H9 (cell line): ENCODE measurements at regions not wholly inside any gene's neighbourhood (a gene's known extent, or its start where the extent isn't known, plus 50 kb on each side); places are given as distances from the start of the nearest gene placed in this dataset.

Experiments
- DNase-seq: peaks from one replicate; pipeline ENCODE4 v3.0.0-alpha.2; 2017
- H2AFZ ChIP-seq: one replicate; pipeline ENCODE4 v1.6.1; 2013; ENCODE audit warnings: mild to moderate bottlenecking, low read length, control low read depth, moderate library complexity
- H2AK5ac ChIP-seq: 2 replicates; pipeline ENCODE4 v1.6.1; 2013; ENCODE audit warnings: low read length, control low read depth, mixed read lengths; ENCODE audit not compliant: insufficient read length
- H2BK120ac ChIP-seq: one replicate; pipeline ENCODE4 v1.6.1; 2013; ENCODE audit warnings: low read depth, mild to moderate bottlenecking, low read length, control low read depth, inconsistent platforms; ENCODE audit not compliant: poor library complexity, severe bottlenecking
- H2BK12ac ChIP-seq: 2 replicates; pipeline ENCODE4 v1.6.1; 2013; ENCODE audit warnings: low read length, control low read depth, mixed read lengths, low read depth; ENCODE audit not compliant: insufficient read length
- H2BK15ac ChIP-seq: 2 replicates; pipeline ENCODE4 v1.6.1; 2013; ENCODE audit warnings: low read depth, low read length, control low read depth
- H2BK20ac ChIP-seq: one replicate; pipeline ENCODE4 v1.6.1; 2013; ENCODE audit warnings: low read depth, mild to moderate bottlenecking, low read length, control low read depth, inconsistent platforms; ENCODE audit not compliant: poor library complexity, severe bottlenecking
- H2BK5ac ChIP-seq: 2 replicates; pipeline ENCODE4 v1.6.1; 2013; ENCODE audit warnings: low read length, control low read depth, mixed read lengths; ENCODE audit not compliant: insufficient read length
- H3K14ac ChIP-seq: 2 replicates; pipeline ENCODE4 v1.6.1; 2013; ENCODE audit warnings: low read length, control low read depth; ENCODE audit not compliant: insufficient read depth
- H3K18ac ChIP-seq: 2 replicates; pipeline ENCODE4 v1.6.1; 2013; ENCODE audit warnings: low read depth, mild to moderate bottlenecking, mixed read lengths, low read length, control low read depth; ENCODE audit not compliant: insufficient read length
- H3K23ac ChIP-seq: 2 replicates; pipeline ENCODE4 v1.6.1; 2013; ENCODE audit warnings: low read length, control low read depth, mixed read lengths, low read depth; ENCODE audit not compliant: insufficient read length
- H3K23me2 ChIP-seq: 2 replicates; pipeline ENCODE4 v1.6.1; 2013; ENCODE audit warnings: low read depth, mild to moderate bottlenecking, mixed read lengths, low read length, control low read depth; ENCODE audit not compliant: insufficient read length, poor library complexity, severe bottlenecking
- H3K27ac ChIP-seq: 2 replicates; pipeline ENCODE4 v1.5.1; 2013; ENCODE audit warnings: low read length, control low read depth, mixed read lengths, low read depth; ENCODE audit not compliant: insufficient read length
- H3K27me3 ChIP-seq: 2 replicates; pipeline ENCODE4 v1.6.1; 2013; ENCODE audit warnings: low read length, control low read depth, inconsistent platforms; ENCODE audit not compliant: insufficient read depth
- H3K4ac ChIP-seq: 2 replicates; pipeline ENCODE4 v1.6.1; 2013; ENCODE audit warnings: low read depth, mild to moderate bottlenecking, control low read depth, inconsistent platforms, low read length, moderate library complexity
- H3K4me1 ChIP-seq: 2 replicates; pipeline ENCODE4 v1.6.1; 2013; ENCODE audit warnings: low read length, control low read depth, inconsistent platforms; ENCODE audit not compliant: insufficient read depth
- H3K4me2 ChIP-seq: 2 replicates; pipeline ENCODE4 v1.6.1; 2013; ENCODE audit warnings: low read length, control low read depth, mixed read lengths; ENCODE audit not compliant: insufficient read length, insufficient read depth
- H3K56ac ChIP-seq: 2 replicates; pipeline ENCODE4 v1.6.1; 2013; ENCODE audit warnings: low read depth, mild to moderate bottlenecking, mixed read lengths, low read length, control low read depth; ENCODE audit not compliant: insufficient read length
- H3K79me1 ChIP-seq: 2 replicates; pipeline ENCODE4 v1.6.1; 2013; ENCODE audit warnings: low read depth, mild to moderate bottlenecking, moderate library complexity, low read length, control low read depth, inconsistent platforms; ENCODE audit not compliant: insufficient read depth, poor library complexity, severe bottlenecking
- H3K79me2 ChIP-seq: 2 replicates; pipeline ENCODE4 v1.6.1; 2013; ENCODE audit warnings: low read length, control low read depth, inconsistent platforms; ENCODE audit not compliant: insufficient read depth
- H3K9ac ChIP-seq: 2 replicates; pipeline ENCODE4 v1.6.1; 2013; ENCODE audit warnings: low read length, control low read depth, mixed read lengths; ENCODE audit not compliant: insufficient read length; ENCODE audit errors: extremely low read depth
- H3K9me3 ChIP-seq: one replicate; pipeline ENCODE4 v1.6.1; 2013; ENCODE audit warnings: low read depth, low read length, inconsistent platforms; ENCODE audit not compliant: control insufficient read depth
- H3T11ph ChIP-seq: one replicate; pipeline ENCODE4 v1.6.1; 2013; ENCODE audit warnings: mild to moderate bottlenecking, low read length, control low read depth, inconsistent platforms
- H4K20me1 ChIP-seq: one replicate; pipeline ENCODE4 v1.6.1; 2013; ENCODE audit not compliant: control insufficient read depth, insufficient read length, insufficient read depth
- H4K5ac ChIP-seq: 2 replicates; pipeline ENCODE4 v1.6.1; 2013; ENCODE audit warnings: low read depth, mild to moderate bottlenecking, mixed read lengths, low read length, control low read depth; ENCODE audit not compliant: insufficient read length
- H4K8ac ChIP-seq: replicated peaks from 2 replicates; pipeline ENCODE4 v1.6.1; 2013; ENCODE audit warnings: low read length, control low read depth, mixed read lengths, low read depth; ENCODE audit not compliant: insufficient read length
- H4K91ac ChIP-seq: 2 replicates; pipeline ENCODE4 v1.6.1; 2013; ENCODE audit warnings: low read depth, mild to moderate bottlenecking, moderate library complexity, mixed read lengths, low read length, control low read depth; ENCODE audit not compliant: insufficient read length
- H3K27ac Mint-ChIP-seq, 3 experiments: 2 replicates in 2 of 3; 3 replicates in 1 of 3; pipeline ENCODE4 v1.8.0; 2020 to 2021; ENCODE audit warnings: mixed read lengths in 3 of 3, mild to moderate bottlenecking in 1 of 3, moderate library complexity in 1 of 3
- H3K27me3 Mint-ChIP-seq: 2 replicates; pipeline ENCODE4 v1.8.0; 2021; ENCODE audit warnings: low read depth, mild to moderate bottlenecking, moderate library complexity, mixed read lengths
- H3K36me3 Mint-ChIP-seq, 3 experiments: 2 replicates in 2 of 3; 3 replicates in 1 of 3; pipeline ENCODE4 v1.8.0; 2020 to 2021; ENCODE audit warnings: low read depth in 3 of 3, mixed read lengths in 3 of 3; ENCODE audit not compliant: insufficient read depth in 1 of 3
- H3K4me1 Mint-ChIP-seq, 2 experiments: 2 replicates each; pipeline ENCODE4 v1.8.0; 2020; ENCODE audit warnings: mixed read lengths in 2 of 2
- H3K4me3 Mint-ChIP-seq, 2 experiments: 2 replicates in 1 of 2; 3 replicates in 1 of 2; pipeline ENCODE4 v1.8.0; 2020 to 2021; ENCODE audit warnings: mild to moderate bottlenecking in 2 of 2, mixed read lengths in 2 of 2, moderate library complexity in 1 of 2
- H3K9me3 Mint-ChIP-seq, 2 experiments: 2 replicates in 1 of 2; 3 replicates in 1 of 2; pipeline ENCODE4 v1.8.0; 2020; ENCODE audit warnings: mild to moderate bottlenecking in 2 of 2, mixed read lengths in 2 of 2, moderate library complexity in 1 of 2
- CTCF ChIP-seq: fragments of 200-600 bp; sonication (generic); conservative IDR thresholded peaks from 3 replicates; pipeline ENCODE4 v1.8.0; 2021; ENCODE audit warnings: antibody characterized with exemption, mild to moderate bottlenecking
- WGBS: extraction: QIAGEN DNeasy Blood & Tissue Kit; methylation state at CpG from one replicate; pipeline ENCODE4 v1.1.7; 2013; ENCODE audit warnings: missing lambda C conversion rate, low lambda C conversion rate, mixed read lengths; ENCODE audit not compliant: insufficient read length; ENCODE audit errors: extremely low coverage; 5-methylcytosine and 5-hydroxymethylcytosine counted together

GRCh38 chr10:128560993-128561392 is 434.8 kb upstream of the MKI67 start:
- Histone ChIP-seq H4K20me1 (no peaks in the 10 kb centered on the region), H3K14ac (no peak overlapping the region), H3K56ac (no peak overlapping the region), H3K18ac (no peak overlapping the region), H3K4ac (no peak overlapping the region), H3K27ac (no peak overlapping the region), H3K79me1 (no peaks in the 10 kb centered on the region), H3K4me1 (no peaks in the 10 kb centered on the region), H2BK15ac (no peak overlapping the region), H3K9me3 (peaks cover 13% of the 10 kb centered on the region), H3K79me2 (no peaks in the 10 kb centered on the region), H3K4me2 (no peak overlapping the region), H4K5ac (no peak overlapping the region), H2BK12ac (no peak overlapping the region), H2BK5ac (no peak overlapping the region), H2AFZ (no peak overlapping the region), H4K91ac (no peak overlapping the region), H2AK5ac (no peak overlapping the region), H2BK20ac (no peak overlapping the region), H3K9ac (no peak overlapping the region), H4K8ac (no peak overlapping the region), H3K23me2 (no peaks in the 10 kb centered on the region), H3K27me3 (no peaks in the 10 kb centered on the region), H3K23ac (no peak overlapping the region), H3T11ph (no peak overlapping the region), H2BK120ac (no peak overlapping the region)
- peaks cover 11% of the 10 kb centered on the region in 2 experiments for H3K4me1 Mint-ChIP-seq
- no peak for TF ChIP-seq CTCF
- DNase-seq = no peak
- no CpG with 5 or more reads among the region's 3 CpGs for whole genome bisulfite sequencing
- H3K9me3 Mint-ChIP-seq = peaks cover 25 to 29% of the 10 kb centered on the region in 2 experiments
- peaks cover 6 to 21% (median 8%) of the 10 kb centered on the region in 3 experiments; a peak in 6 of 7 replicates for H3K36me3 Mint-ChIP-seq
- H3K27ac Mint-ChIP-seq = no peak overlapping the region
- H3K4me3 Mint-ChIP-seq = no peak overlapping the region
- peaks cover 2% of the 10 kb centered on the region; the same call in 1 of the 2 replicates for H3K27me3 Mint-ChIP-seq
